ENCODE measurements at regions not wholly inside any gene's neighbourhood (a gene's known extent, or its start where the extent isn't known, plus 50 kb on each side); places are given as distances from the start of the nearest gene placed in this dataset.

DNA sequence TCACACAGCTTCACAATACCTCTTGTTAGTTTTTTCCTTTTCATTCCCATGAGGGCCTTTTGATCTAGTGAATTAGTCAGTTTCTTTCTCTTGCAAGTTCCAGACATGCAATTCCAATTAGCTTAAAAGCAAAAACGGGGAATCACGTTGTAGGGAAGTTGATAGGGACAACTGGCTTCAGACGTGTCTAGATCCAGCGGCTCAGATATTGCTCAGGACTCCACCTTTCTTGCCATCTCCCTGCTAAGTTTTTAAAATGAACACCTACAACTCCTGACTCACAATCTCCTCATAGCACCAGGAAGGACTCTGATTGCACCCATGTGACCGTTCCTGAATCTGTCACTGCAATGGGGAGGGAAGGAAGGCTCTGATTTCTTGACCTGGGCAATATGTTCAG is 63.8 kb upstream of the ARHGAP29 start:
- TF ChIP-seq ZNF621 (tag by site-specific recombination; IDR thresholded peaks at IDR 0.05) (no peak), CTCF (tag by site-specific recombination; IDR thresholded peaks at IDR 0.05) (no peak), PBX3 (CRISPR knock-in tag; IDR thresholded peaks at IDR 0.05) (no peak), SALL2 (tag by site-specific recombination; IDR thresholded peaks at IDR 0.05; ENCODE audit: borderline replicate concordance) (no peak)

Data from HEK293 (cell line).